WERI-Rb-1 (cell line): ENCODE measurements at regions not wholly inside any gene's neighbourhood (a gene's known extent, or its start where the extent isn't known, plus 50 kb on each side); places are given as distances from the start of the nearest gene placed in this dataset.

Experiments used
- DNase-seq: peaks from one replicate; pipeline ENCODE4 v3.0.0-alpha.2; 2020
- H3K27ac ChIP-seq: fragments of 250-450 bp; sonication (Bioruptor Pico); 2 replicates; pipeline ENCODE4 v1.5.1; 2020; ENCODE audit warnings: mild to moderate bottlenecking, moderate library complexity
- H3K27me3 ChIP-seq: fragments of 250-450 bp; sonication (Bioruptor Pico); 2 replicates; pipeline ENCODE4 v1.5.1; 2021; ENCODE audit warnings: mild to moderate bottlenecking, low read depth, moderate library complexity; ENCODE audit not compliant: insufficient read depth, severe bottlenecking
- H3K36me3 ChIP-seq: fragments of 250-450 bp; sonication (Bioruptor Pico); 2 replicates; pipeline ENCODE4 v1.5.1; 2020; ENCODE audit warnings: mild to moderate bottlenecking, moderate library complexity
- H3K4me3 ChIP-seq: 2 replicates; pipeline ENCODE4 v1.5.1; 2011; ENCODE audit warnings: low read depth, mild to moderate bottlenecking, control low read depth, low read length
- H3K9me3 ChIP-seq: fragments of 250-450 bp; sonication (Bioruptor Pico); 2 replicates; pipeline ENCODE4 v1.5.1; 2021; ENCODE audit warnings: mild to moderate bottlenecking, moderate library complexity; ENCODE audit not compliant: severe bottlenecking
- TF ChIP-seq, protein P1 (sequence below): IDR thresholded peaks from 2 replicates; pipeline ENCODE4 v1.5.1; 2011; ENCODE audit warnings: low read depth, mild to moderate bottlenecking, control low read depth, inconsistent platforms, low read length

DNA sequence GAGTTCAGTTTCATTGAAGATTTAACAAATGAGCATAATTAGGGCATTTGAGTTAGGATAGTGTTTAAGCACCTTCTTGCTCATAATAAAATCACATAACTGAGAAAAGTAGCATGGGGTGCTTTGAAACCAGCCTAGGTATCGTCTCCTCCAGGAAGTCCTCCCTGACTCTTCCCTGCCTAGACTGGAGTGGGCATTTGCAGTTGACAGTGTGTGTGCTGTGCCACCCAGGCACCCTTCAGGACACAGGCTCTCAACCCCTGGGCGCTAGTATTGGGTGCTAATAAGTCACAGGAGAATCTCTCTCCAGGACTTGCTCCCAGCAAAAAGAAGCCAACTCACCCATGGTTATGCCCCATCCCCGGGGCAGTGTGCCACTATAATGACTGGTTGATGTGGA, 584.1 kb downstream of the INSC start:
- Histone ChIP-seq H3K27me3 (peaks cover 32% of the 10 kb centered on the region), H3K4me3 (no peak overlapping the region), H3K27ac (no peak overlapping the region), H3K36me3 (no peaks in the 10 kb centered on the region), H3K9me3 (no peaks in the 10 kb centered on the region)
- no peak for DNase-seq
- TF ChIP-seq, protein P1, sequence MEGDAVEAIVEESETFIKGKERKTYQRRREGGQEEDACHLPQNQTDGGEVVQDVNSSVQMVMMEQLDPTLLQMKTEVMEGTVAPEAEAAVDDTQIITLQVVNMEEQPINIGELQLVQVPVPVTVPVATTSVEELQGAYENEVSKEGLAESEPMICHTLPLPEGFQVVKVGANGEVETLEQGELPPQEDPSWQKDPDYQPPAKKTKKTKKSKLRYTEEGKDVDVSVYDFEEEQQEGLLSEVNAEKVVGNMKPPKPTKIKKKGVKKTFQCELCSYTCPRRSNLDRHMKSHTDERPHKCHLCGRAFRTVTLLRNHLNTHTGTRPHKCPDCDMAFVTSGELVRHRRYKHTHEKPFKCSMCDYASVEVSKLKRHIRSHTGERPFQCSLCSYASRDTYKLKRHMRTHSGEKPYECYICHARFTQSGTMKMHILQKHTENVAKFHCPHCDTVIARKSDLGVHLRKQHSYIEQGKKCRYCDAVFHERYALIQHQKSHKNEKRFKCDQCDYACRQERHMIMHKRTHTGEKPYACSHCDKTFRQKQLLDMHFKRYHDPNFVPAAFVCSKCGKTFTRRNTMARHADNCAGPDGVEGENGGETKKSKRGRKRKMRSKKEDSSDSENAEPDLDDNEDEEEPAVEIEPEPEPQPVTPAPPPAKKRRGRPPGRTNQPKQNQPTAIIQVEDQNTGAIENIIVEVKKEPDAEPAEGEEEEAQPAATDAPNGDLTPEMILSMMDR, result no peak

GRCh38 chr11:15699978-15700377, 585.3 kb downstream of the INSC start:
- H3K9me3 ChIP-seq, result no peaks in the 10 kb centered on the region
- H3K36me3 ChIP-seq, result no peaks in the 10 kb centered on the region
- TF ChIP-seq, protein P1, result no peak
- no peak for DNase-seq
- H3K27me3 ChIP-seq, result peaks cover 24% of the 10 kb centered on the region
- H3K27ac ChIP-seq, result no peak overlapping the region
- no peak overlapping the region for H3K4me3 ChIP-seq

DNA sequence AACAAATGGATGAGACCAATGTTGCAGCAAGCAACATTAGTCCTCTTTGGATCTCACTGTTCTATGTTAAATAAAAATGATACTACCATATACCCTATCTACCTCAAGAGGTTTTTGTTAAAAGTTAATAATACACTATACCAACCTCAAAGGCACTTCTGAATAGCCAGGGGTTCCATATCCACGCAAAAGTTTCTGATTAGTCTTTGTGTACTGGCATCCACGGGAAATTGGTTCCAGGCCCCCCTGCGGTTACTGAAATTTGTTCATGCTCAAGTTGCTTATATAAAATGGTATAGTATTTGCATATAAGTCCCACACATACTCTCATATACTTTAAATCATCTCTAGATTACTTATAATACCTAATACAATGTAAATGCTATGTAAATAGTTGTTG, 585.7 kb downstream of the INSC start:
- Histone ChIP-seq H3K9me3 (no peaks in the 10 kb centered on the region), H3K36me3 (no peaks in the 10 kb centered on the region), H3K27ac (no peak overlapping the region), H3K27me3 (peaks cover 24% of the 10 kb centered on the region), H3K4me3 (no peak overlapping the region)
- no peak for DNase-seq
- TF ChIP-seq, protein P1, result no peak

DNA sequence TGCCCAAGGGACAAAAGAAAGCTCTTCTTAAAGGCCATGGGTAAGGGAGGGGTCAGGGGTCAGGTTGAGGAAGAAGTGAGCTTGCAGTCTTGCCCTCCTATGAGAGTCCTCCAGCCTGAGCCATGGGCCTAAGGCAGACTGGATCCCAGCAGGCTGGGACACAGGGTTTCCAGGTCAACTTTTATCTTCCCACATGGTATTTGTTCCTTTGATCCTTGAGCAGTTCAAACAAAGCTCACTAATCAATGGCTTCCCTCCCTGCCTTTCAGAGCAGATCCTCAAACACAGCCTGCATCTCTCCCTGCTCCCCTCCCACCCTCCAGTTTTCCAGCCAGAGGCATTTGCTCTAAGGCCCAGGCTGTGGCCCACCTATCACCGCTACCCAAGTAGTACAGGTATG, 589.3 kb downstream of the INSC start:
- TF ChIP-seq, protein P1, result no peak
- Histone ChIP-seq H3K9me3 (no peaks in the 10 kb centered on the region), H3K27ac (no peak overlapping the region), H3K36me3 (no peaks in the 10 kb centered on the region), H3K4me3 (no peak overlapping the region), H3K27me3 (peaks cover 23% of the 10 kb centered on the region)
- DNase-seq, result no peak

DNA sequence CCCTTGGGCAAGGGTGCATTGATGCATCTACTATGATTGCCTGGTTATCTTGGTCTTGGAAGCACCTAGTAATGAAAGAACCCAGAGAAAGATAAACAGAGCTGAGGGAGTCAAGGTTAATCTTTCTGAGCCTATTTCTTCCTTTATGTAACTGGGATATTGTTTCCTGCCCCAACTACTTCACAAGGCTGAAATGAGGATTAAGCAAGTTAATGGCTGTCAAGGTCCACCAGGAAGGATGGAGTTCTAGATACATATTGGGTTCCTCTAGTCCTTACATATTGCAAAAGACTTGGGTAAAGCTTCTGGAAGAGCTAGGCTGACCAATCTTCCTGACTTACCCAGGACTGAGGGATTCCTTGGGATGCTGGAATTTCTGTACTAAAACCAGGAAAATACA, 589.8 kb downstream of the INSC start:
- H3K27ac ChIP-seq, result no peak overlapping the region
- DNase-seq, result no peak
- H3K36me3 ChIP-seq, result no peaks in the 10 kb centered on the region
- H3K4me3 ChIP-seq, result no peak overlapping the region
- TF ChIP-seq, protein P1, result no peak
- peaks cover 23% of the 10 kb centered on the region for H3K27me3 ChIP-seq
- no peaks in the 10 kb centered on the region for H3K9me3 ChIP-seq

- H3K27ac ChIP-seq, result no peak overlapping the region
- no peak overlapping the region for H3K4me3 ChIP-seq
- H3K36me3 ChIP-seq, result no peaks in the 10 kb centered on the region
- TF ChIP-seq, protein P1, result no peak
- H3K27me3 ChIP-seq, result peaks cover 24% of the 10 kb centered on the region
- H3K9me3 ChIP-seq, result no peaks in the 10 kb centered on the region
- no peak for DNase-seq
Measured at GRCh38 chr11:15705891-15706290, 591.2 kb downstream of the INSC start.
